Fibroblast of the aortic adventitia (primary cell): ENCODE measurements at regions not wholly inside any gene's neighbourhood (a gene's known extent, or its start where the extent isn't known, plus 50 kb on each side); places are given as distances from the start of the nearest gene placed in this dataset.
"Not testable (repeated sequence)": the region's sequence is repeated elsewhere in the genome, so short reads cannot be mapped to it uniquely, and the experiment has no call there.

Experiments
- DNase-seq: peaks from one replicate; pipeline ENCODE4 v3.0.0-alpha.2; 2010; ENCODE audit warnings: low read depth
- H3K4me3 ChIP-seq: 2 replicates; pipeline ENCODE4 v1.5.1; 2011; ENCODE audit warnings: low read depth, mild to moderate bottlenecking, control low read depth, low read length, moderate library complexity
- TF ChIP-seq, protein P1 (sequence below): IDR thresholded peaks from 2 replicates; pipeline ENCODE4 v1.5.1; 2011; ENCODE audit warnings: mild to moderate bottlenecking, low read length, control low read depth, inconsistent platforms; ENCODE audit not compliant: insufficient read depth

- TF ChIP-seq, protein P1, sequence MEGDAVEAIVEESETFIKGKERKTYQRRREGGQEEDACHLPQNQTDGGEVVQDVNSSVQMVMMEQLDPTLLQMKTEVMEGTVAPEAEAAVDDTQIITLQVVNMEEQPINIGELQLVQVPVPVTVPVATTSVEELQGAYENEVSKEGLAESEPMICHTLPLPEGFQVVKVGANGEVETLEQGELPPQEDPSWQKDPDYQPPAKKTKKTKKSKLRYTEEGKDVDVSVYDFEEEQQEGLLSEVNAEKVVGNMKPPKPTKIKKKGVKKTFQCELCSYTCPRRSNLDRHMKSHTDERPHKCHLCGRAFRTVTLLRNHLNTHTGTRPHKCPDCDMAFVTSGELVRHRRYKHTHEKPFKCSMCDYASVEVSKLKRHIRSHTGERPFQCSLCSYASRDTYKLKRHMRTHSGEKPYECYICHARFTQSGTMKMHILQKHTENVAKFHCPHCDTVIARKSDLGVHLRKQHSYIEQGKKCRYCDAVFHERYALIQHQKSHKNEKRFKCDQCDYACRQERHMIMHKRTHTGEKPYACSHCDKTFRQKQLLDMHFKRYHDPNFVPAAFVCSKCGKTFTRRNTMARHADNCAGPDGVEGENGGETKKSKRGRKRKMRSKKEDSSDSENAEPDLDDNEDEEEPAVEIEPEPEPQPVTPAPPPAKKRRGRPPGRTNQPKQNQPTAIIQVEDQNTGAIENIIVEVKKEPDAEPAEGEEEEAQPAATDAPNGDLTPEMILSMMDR: no peak
- DNase-seq: no peak
- no peak overlapping the region for H3K4me3 ChIP-seq
These were observed 490.2 kb upstream of the AUTS2 start for GRCh38 chr7:69108097-69108496.

GRCh38 chr7:69109246-69109645 is 489.0 kb upstream of the AUTS2 start:
- no peak overlapping the region for H3K4me3 ChIP-seq
- DNase-seq: no peak
- TF ChIP-seq, protein P1: no peak

DNA sequence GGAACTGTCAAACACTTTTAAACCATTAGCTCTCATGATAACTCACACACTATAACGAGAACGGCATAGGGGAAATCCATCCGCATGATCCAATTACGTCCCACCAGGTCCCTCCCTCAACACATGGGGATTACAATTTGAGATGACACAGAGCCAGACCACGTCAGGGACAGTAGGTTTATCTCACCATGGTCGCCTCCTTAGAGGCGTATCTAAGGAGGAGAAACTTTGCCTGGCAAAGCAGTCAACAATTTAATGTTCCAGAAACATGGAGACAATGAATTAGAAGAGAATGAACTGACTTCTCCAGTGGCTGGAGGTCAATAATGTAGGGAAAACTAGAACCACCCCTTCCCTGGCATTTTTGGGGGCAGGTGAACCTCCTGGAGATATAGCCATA is 488.4 kb upstream of the AUTS2 start:
- TF ChIP-seq, protein P1: no peak
- DNase-seq: no peak
- no peak overlapping the region for H3K4me3 ChIP-seq

GRCh38 chr7:69110450-69111050 is 487.7 kb upstream of the AUTS2 start:
- H3K4me3 ChIP-seq: no peak overlapping the region
- no peak for DNase-seq
- TF ChIP-seq, protein P1: no peak

GRCh38 chr7:69114374-69114773 is 483.9 kb upstream of the AUTS2 start:
- DNase-seq: no peak
- TF ChIP-seq, protein P1: no peak
- H3K4me3 ChIP-seq: no peak overlapping the region

DNA sequence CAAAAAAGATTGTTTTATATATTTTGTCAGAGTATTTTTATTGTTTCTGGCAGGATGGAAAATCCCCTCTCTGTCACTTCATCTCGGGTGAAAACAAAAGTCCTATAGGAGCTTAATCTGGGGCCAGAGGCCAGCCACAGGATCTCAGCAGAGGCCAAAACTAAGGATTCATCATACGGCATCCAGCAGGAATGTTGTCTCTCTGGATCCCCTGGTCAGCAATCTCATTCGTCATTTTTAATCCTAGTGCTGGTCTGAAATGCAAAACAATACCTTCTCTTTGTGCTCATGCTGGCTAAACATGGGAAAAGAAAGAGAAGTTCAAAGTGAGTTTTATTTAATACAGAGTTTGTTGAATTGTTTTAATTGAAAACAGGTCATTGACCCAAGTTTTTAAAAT is 482.5 kb upstream of the AUTS2 start:
- H3K4me3 ChIP-seq: no peak overlapping the region
- TF ChIP-seq, protein P1: no peak
- DNase-seq: no peak

DNA sequence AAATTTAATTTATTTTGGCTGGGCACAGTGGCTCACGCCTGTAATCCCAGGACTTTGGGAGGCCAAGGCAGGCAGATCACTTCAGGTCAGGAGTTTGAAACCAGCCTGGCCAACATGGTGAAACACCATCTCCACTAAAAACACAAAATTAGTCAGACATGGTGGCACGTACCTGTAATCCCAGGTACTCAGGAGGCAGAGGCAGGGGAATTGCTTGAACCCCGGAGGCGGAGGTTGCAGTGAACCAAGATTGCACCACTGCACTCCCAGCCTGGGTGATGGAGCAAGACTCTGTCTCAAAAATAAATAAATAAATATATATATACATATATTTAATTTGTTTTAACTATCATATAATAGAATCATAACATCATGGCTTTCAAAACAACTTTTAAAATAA is 482.1 kb upstream of the AUTS2 start:
- not testable (repeated sequence) for H3K4me3 ChIP-seq, DNase-seq
